Endodermal cell (in vitro differentiated cells): ENCODE measurements at regions not wholly inside any gene's neighbourhood (a gene's known extent, or its start where the extent isn't known, plus 50 kb on each side); places are given as distances from the start of the nearest gene placed in this dataset.

Source experiments
- DNase-seq: peaks from one replicate; pipeline ENCODE4 v3.0.0-alpha.2; 2017
- H3K27ac ChIP-seq: 2 replicates; pipeline ENCODE4 v1.5.1; 2013; ENCODE audit warnings: mild to moderate bottlenecking, low read depth, low read length, moderate library complexity
- H3K27me3 ChIP-seq: 2 replicates; pipeline ENCODE4 v1.6.1; 2013; ENCODE audit warnings: mild to moderate bottlenecking, low read length, moderate library complexity; ENCODE audit not compliant: insufficient read depth, control insufficient read depth, poor library complexity, severe bottlenecking
- H3K36me3 ChIP-seq: 2 replicates; pipeline ENCODE4 v1.7.0; 2013; ENCODE audit warnings: mild to moderate bottlenecking, low read length, moderate library complexity; ENCODE audit not compliant: control insufficient read depth, insufficient read depth
- H3K4me1 ChIP-seq: one replicate; pipeline ENCODE4 v1.7.0; 2013; ENCODE audit warnings: low read length; ENCODE audit not compliant: control insufficient read depth, insufficient read depth
- H3K4me3 ChIP-seq: 2 replicates; pipeline ENCODE4 v1.5.1; 2013; ENCODE audit warnings: mild to moderate bottlenecking, low read length, moderate library complexity
- H3K9ac ChIP-seq: 2 replicates; pipeline ENCODE4 v1.6.1; 2013; ENCODE audit warnings: mild to moderate bottlenecking, low read length, moderate library complexity; ENCODE audit not compliant: poor library complexity, severe bottlenecking; ENCODE audit errors: extremely low read depth
- H3K9me3 ChIP-seq: 2 replicates; pipeline ENCODE4 v1.6.1; 2013; ENCODE audit warnings: mild to moderate bottlenecking, low read length, moderate library complexity; ENCODE audit not compliant: control insufficient read depth
- H3K27ac Mint-ChIP-seq: 2 replicates; pipeline ENCODE4 v1.8.0; 2020; ENCODE audit warnings: mixed read lengths
- H3K27me3 Mint-ChIP-seq: 2 replicates; pipeline ENCODE4 v1.8.0; 2021; ENCODE audit warnings: mild to moderate bottlenecking, mixed read lengths; ENCODE audit not compliant: insufficient read depth
- H3K36me3 Mint-ChIP-seq: 2 replicates; pipeline ENCODE4 v1.8.0; 2020; ENCODE audit warnings: low read depth, mixed read lengths
- H3K4me1 Mint-ChIP-seq: 2 replicates; pipeline ENCODE4 v1.8.0; 2020; ENCODE audit warnings: mixed read lengths
- H3K4me3 Mint-ChIP-seq: 2 replicates; pipeline ENCODE4 v1.8.0; 2020; ENCODE audit warnings: mild to moderate bottlenecking, moderate library complexity, mixed read lengths
- H3K9me3 Mint-ChIP-seq: 2 replicates; pipeline ENCODE4 v1.8.0; 2020; ENCODE audit warnings: mild to moderate bottlenecking, mixed read lengths
- CTCF ChIP-seq: fragments of 200-600 bp; sonication (generic); conservative IDR thresholded peaks from 2 replicates; pipeline ENCODE4 v1.5.0; 2021; ENCODE audit warnings: antibody characterized with exemption, mild to moderate bottlenecking
- WGBS, 2 experiments: methylation state at CpG; one replicate each; pipeline versions ENCODE4 v1.1.5 to v1.1.7; 2013; ENCODE audit warnings: missing lambda C conversion rate in 2 of 2, mixed read lengths in 1 of 2; ENCODE audit not compliant: insufficient coverage in 1 of 2, insufficient read length in 1 of 2; 5-methylcytosine and 5-hydroxymethylcytosine counted together

- TF ChIP-seq CTCF = no peak
- H3K4me1 Mint-ChIP-seq = no peaks in the 10 kb centered on the region
- H3K36me3 Mint-ChIP-seq = no peaks in the 10 kb centered on the region
- Histone ChIP-seq H3K4me1 (no peaks in the 10 kb centered on the region), H3K9ac (no peak overlapping the region), H3K36me3 (no peaks in the 10 kb centered on the region), H3K4me3 (no peak overlapping the region), H3K9me3 (no peaks in the 10 kb centered on the region), H3K27me3 (peaks cover 21% of the 10 kb centered on the region), H3K27ac (no peak overlapping the region)
- no peaks in the 10 kb centered on the region for H3K9me3 Mint-ChIP-seq
- no peak for DNase-seq
- H3K27ac Mint-ChIP-seq = no peak overlapping the region
- 93 to 100% methylated on average over 2 of the region's 2 CpGs for WGBS, 2 experiments
- H3K27me3 Mint-ChIP-seq = peaks cover 49% of the 10 kb centered on the region
- H3K4me3 Mint-ChIP-seq = no peak overlapping the region
Observed at GRCh38 chr11:13076961-13077360, 67.8 kb downstream of the RASSF10 start.

GRCh38 chr11:13080861-13081260 lies 71.7 kb downstream of the RASSF10 start:
- no peak for TF ChIP-seq CTCF
- H3K9ac ChIP-seq = no peak overlapping the region
- DNase-seq = no peak
- Mint-ChIP-seq H3K27me3 (peaks cover 65% of the 10 kb centered on the region), H3K27ac (no peak overlapping the region), H3K4me1 (no peaks in the 10 kb centered on the region), H3K9me3 (no peaks in the 10 kb centered on the region), H3K4me3 (no peak overlapping the region), H3K36me3 (no peaks in the 10 kb centered on the region)
- no peaks in the 10 kb centered on the region for H3K36me3 ChIP-seq
- peaks cover 12% of the 10 kb centered on the region for H3K27me3 ChIP-seq
- H3K4me1 ChIP-seq = no peaks in the 10 kb centered on the region
- no peaks in the 10 kb centered on the region for H3K9me3 ChIP-seq
- H3K27ac ChIP-seq = no peak overlapping the region
- H3K4me3 ChIP-seq = no peak overlapping the region
- 94 to 97% methylated on average over 5 to 8 of the region's 8 CpGs for WGBS, 2 experiments

GRCh38 chr11:13082588-13082987 lies 73.5 kb downstream of the RASSF10 start:
- no peak for TF ChIP-seq CTCF
- Mint-ChIP-seq H3K4me3 (no peak overlapping the region), H3K4me1 (no peaks in the 10 kb centered on the region), H3K27ac (no peak overlapping the region), H3K36me3 (no peaks in the 10 kb centered on the region), H3K9me3 (peaks cover 1% of the 10 kb centered on the region), H3K27me3 (peaks cover 74% of the 10 kb centered on the region)
- no peak overlapping the region for H3K9ac ChIP-seq
- H3K27me3 ChIP-seq = peaks cover 8% of the 10 kb centered on the region
- no peaks in the 10 kb centered on the region for H3K9me3 ChIP-seq
- no peak for DNase-seq
- WGBS, 2 experiments = 92 to 100% methylated on average over 1 of the region's 1 CpG
- no peaks in the 10 kb centered on the region for H3K36me3 ChIP-seq
- no peaks in the 10 kb centered on the region for H3K4me1 ChIP-seq
- H3K27ac ChIP-seq = no peak overlapping the region
- no peak overlapping the region for H3K4me3 ChIP-seq
